Mucosa of stomach (tissue), 1 donor: ENCODE measurements at regions not wholly inside any gene's neighbourhood (a gene's known extent, or its start where the extent isn't known, plus 50 kb on each side); places are given as distances from the start of the nearest gene placed in this dataset.

ENCODE experiments used
- H3K27me3 ChIP-seq: one replicate; pipeline ENCODE4 v1.7.0; 2013; ENCODE audit warnings: mild to moderate bottlenecking, low read length; ENCODE audit not compliant: control insufficient read depth, insufficient read depth
- H3K36me3 ChIP-seq: one replicate; pipeline ENCODE4 v1.7.0; 2013; ENCODE audit warnings: low read length; ENCODE audit not compliant: control insufficient read depth, insufficient read depth
- H3K4me1 ChIP-seq: one replicate; pipeline ENCODE4 v1.7.0; 2013; ENCODE audit warnings: mild to moderate bottlenecking, low read length; ENCODE audit not compliant: control insufficient read depth, insufficient read depth
- H3K4me3 ChIP-seq: one replicate; pipeline ENCODE4 v1.7.0; 2013; ENCODE audit warnings: low read length
- H3K9ac ChIP-seq: one replicate; pipeline ENCODE4 v1.7.0; 2013; ENCODE audit warnings: mild to moderate bottlenecking, low read length, moderate library complexity
- H3K9me3 ChIP-seq: one replicate; pipeline ENCODE4 v1.7.0; 2013; ENCODE audit warnings: mild to moderate bottlenecking, low read length, moderate library complexity; ENCODE audit not compliant: control insufficient read depth
- donor health status: Pancreatic carcinoma.

GRCh38 chr7:92992483-92992882 lies 125.3 kb downstream of the SAMD9 start:
- no peaks in the 10 kb centered on the region for H3K36me3 ChIP-seq
- H3K9ac ChIP-seq = no peak overlapping the region
- no peaks in the 10 kb centered on the region for H3K4me1 ChIP-seq
- no peaks in the 10 kb centered on the region for H3K27me3 ChIP-seq
- no peaks in the 10 kb centered on the region for H3K9me3 ChIP-seq
- H3K4me3 ChIP-seq = no peak overlapping the region

GRCh38 chr7:92991190-92991589 lies 126.6 kb downstream of the SAMD9 start:
- H3K9me3 ChIP-seq = no peaks in the 10 kb centered on the region
- H3K4me1 ChIP-seq = no peaks in the 10 kb centered on the region
- H3K4me3 ChIP-seq = no peak overlapping the region
- H3K9ac ChIP-seq = no peak overlapping the region
- no peaks in the 10 kb centered on the region for H3K36me3 ChIP-seq
- H3K27me3 ChIP-seq = no peaks in the 10 kb centered on the region

- no peaks in the 10 kb centered on the region for H3K9me3 ChIP-seq
- no peaks in the 10 kb centered on the region for H3K36me3 ChIP-seq
- H3K9ac ChIP-seq = no peak overlapping the region
- H3K4me1 ChIP-seq = no peaks in the 10 kb centered on the region
- no peaks in the 10 kb centered on the region for H3K27me3 ChIP-seq
- H3K4me3 ChIP-seq = no peak overlapping the region
Measured at GRCh38 chr7:92988941-92989545, 128.7 kb downstream of the SAMD9 start.

- Histone ChIP-seq H3K4me1 (no peaks in the 10 kb centered on the region), H3K4me3 (no peak overlapping the region), H3K36me3 (no peaks in the 10 kb centered on the region), H3K9ac (no peak overlapping the region), H3K9me3 (no peaks in the 10 kb centered on the region), H3K27me3 (no peaks in the 10 kb centered on the region)
Measured at GRCh38 chr7:92988051-92988450, 129.7 kb downstream of the SAMD9 start.

GRCh38 chr7:92987538-92987937 lies 130.2 kb downstream of the SAMD9 start:
- Histone ChIP-seq H3K9ac (no peak overlapping the region), H3K4me3 (no peak overlapping the region), H3K9me3 (no peaks in the 10 kb centered on the region), H3K4me1 (no peaks in the 10 kb centered on the region), H3K36me3 (no peaks in the 10 kb centered on the region), H3K27me3 (no peaks in the 10 kb centered on the region)

GRCh38 chr7:92987095-92987494 lies 130.7 kb downstream of the SAMD9 start:
- Histone ChIP-seq H3K4me3 (no peak overlapping the region), H3K4me1 (no peaks in the 10 kb centered on the region), H3K9ac (no peak overlapping the region), H3K27me3 (no peaks in the 10 kb centered on the region), H3K36me3 (no peaks in the 10 kb centered on the region), H3K9me3 (no peaks in the 10 kb centered on the region)

GRCh38 chr7:92982928-92983327 lies 134.9 kb downstream of the SAMD9 start:
- Histone ChIP-seq H3K9ac (no peak overlapping the region), H3K4me1 (no peaks in the 10 kb centered on the region), H3K4me3 (no peak overlapping the region), H3K27me3 (no peaks in the 10 kb centered on the region), H3K9me3 (no peaks in the 10 kb centered on the region), H3K36me3 (no peaks in the 10 kb centered on the region)

GRCh38 chr7:92976931-92977330 lies 140.6 kb upstream of the CDK6 start:
- H3K36me3 ChIP-seq = no peaks in the 10 kb centered on the region
- H3K27me3 ChIP-seq = no peaks in the 10 kb centered on the region
- H3K9ac ChIP-seq = no peak overlapping the region
- H3K4me1 ChIP-seq = no peaks in the 10 kb centered on the region
- H3K4me3 ChIP-seq = no peak overlapping the region
- no peaks in the 10 kb centered on the region for H3K9me3 ChIP-seq

GRCh38 chr7:92973974-92974373 lies 137.6 kb upstream of the CDK6 start:
- Histone ChIP-seq H3K4me3 (no peak overlapping the region), H3K27me3 (no peaks in the 10 kb centered on the region), H3K4me1 (no peaks in the 10 kb centered on the region), H3K9ac (no peak overlapping the region), H3K36me3 (no peaks in the 10 kb centered on the region), H3K9me3 (no peaks in the 10 kb centered on the region)

GRCh38 chr7:92973293-92973731 lies 136.9 kb upstream of the CDK6 start:
- no peaks in the 10 kb centered on the region for H3K36me3 ChIP-seq

GRCh38 chr7:92972441-92972840 lies 136.1 kb upstream of the CDK6 start:
- H3K36me3 ChIP-seq = no peaks in the 10 kb centered on the region
- no peaks in the 10 kb centered on the region for H3K27me3 ChIP-seq
- H3K9me3 ChIP-seq = no peaks in the 10 kb centered on the region
- no peaks in the 10 kb centered on the region for H3K4me1 ChIP-seq
- no peak overlapping the region for H3K9ac ChIP-seq
- no peak overlapping the region for H3K4me3 ChIP-seq

More at GRCh38 chr7:92973293-92973731, 136.9 kb upstream of the CDK6 start:
- Histone ChIP-seq H3K4me3 (no peak overlapping the region), H3K27me3 (no peaks in the 10 kb centered on the region), H3K4me1 (no peaks in the 10 kb centered on the region), H3K9me3 (no peaks in the 10 kb centered on the region), H3K9ac (no peak overlapping the region)

- Histone ChIP-seq H3K9ac (no peak overlapping the region), H3K9me3 (no peaks in the 10 kb centered on the region), H3K4me3 (no peak overlapping the region), H3K27me3 (no peaks in the 10 kb centered on the region), H3K36me3 (no peaks in the 10 kb centered on the region), H3K4me1 (no peaks in the 10 kb centered on the region)
Measured at GRCh38 chr7:92969061-92969460, 132.7 kb upstream of the CDK6 start.

GRCh38 chr7:92968502-92968901 lies 132.1 kb upstream of the CDK6 start:
- no peaks in the 10 kb centered on the region for H3K9me3 ChIP-seq
- H3K4me1 ChIP-seq = peaks cover 3% of the 10 kb centered on the region
- H3K9ac ChIP-seq = no peak overlapping the region
- no peaks in the 10 kb centered on the region for H3K27me3 ChIP-seq
- no peak overlapping the region for H3K4me3 ChIP-seq
- H3K36me3 ChIP-seq = no peaks in the 10 kb centered on the region
